Hypothalamus (tissue), 51 donors: ENCODE measurements at regions not wholly inside any gene's neighbourhood (a gene's known extent, or its start where the extent isn't known, plus 50 kb on each side); places are given as distances from the start of the nearest gene placed in this dataset.
"Not testable (repeated sequence)": the region's sequence is repeated elsewhere in the genome, so short reads cannot be mapped to it uniquely, and the experiment has no call there.

Experiments used
- DNase-seq, 51 donors: peaks; one replicate each; lab custom pipeline; 2025; lab: John Stamatoyannopoulos, UW

- DNase-seq: no peak
Measured at GRCh38 chr3:66629150-66629981, 128.5 kb upstream of the LRIG1 start.

- no peak for DNase-seq
Measured at GRCh38 chr3:66629982-66630368, 129.2 kb upstream of the LRIG1 start.

GRCh38 chr3:66633402-66634381, 132.9 kb upstream of the LRIG1 start:
- no peak for DNase-seq

GRCh38 chr3:66638717-66639116, 137.9 kb upstream of the LRIG1 start:
- no peak for DNase-seq

GRCh38 chr3:66639809-66640356, 139.1 kb upstream of the LRIG1 start:
- DNase-seq: no peak

GRCh38 chr3:66642019-66642418, 141.2 kb upstream of the LRIG1 start:
- DNase-seq: no peak

- DNase-seq: no peak
Measured at GRCh38 chr3:66642484-66642883, 141.7 kb upstream of the LRIG1 start.

- no peak for DNase-seq
Measured at GRCh38 chr3:66644549-66644948, 143.7 kb upstream of the LRIG1 start.

- DNase-seq: no peak
Measured at GRCh38 chr3:66648975-66649374, 148.2 kb upstream of the LRIG1 start.

- not testable (repeated sequence) for DNase-seq
Measured at GRCh38 chr3:66651520-66651919, 150.7 kb upstream of the LRIG1 start.

- not testable (repeated sequence) for DNase-seq
Measured at GRCh38 chr3:66652100-66652499, 151.3 kb upstream of the LRIG1 start.

GRCh38 chr3:66655044-66655443, 154.2 kb upstream of the LRIG1 start:
- no peak for DNase-seq

GRCh38 chr3:66655671-66656070, 154.8 kb upstream of the LRIG1 start:
- DNase-seq: no peak

GRCh38 chr3:66656609-66657008, 155.8 kb upstream of the LRIG1 start:
- DNase-seq: no peak

- no peak for DNase-seq
Measured at GRCh38 chr3:66659056-66659455, 158.2 kb upstream of the LRIG1 start.

- DNase-seq: no peak
Measured at GRCh38 chr3:66661628-66662027, 160.8 kb upstream of the LRIG1 start.

- no peak for DNase-seq
Measured at GRCh38 chr3:66662894-66663293, 162.1 kb upstream of the LRIG1 start.

GRCh38 chr3:66665021-66665695, 164.3 kb upstream of the LRIG1 start:
- DNase-seq: no peak

GRCh38 chr3:66666362-66666761, 165.5 kb upstream of the LRIG1 start:
- DNase-seq: no peak

- no peak for DNase-seq
Measured at GRCh38 chr3:66667263-66667662, 166.4 kb upstream of the LRIG1 start.

- DNase-seq: no peak
Measured at GRCh38 chr3:66671291-66671690, 170.5 kb upstream of the LRIG1 start.
